HG03460 (cell line): ENCODE measurements at regions not wholly inside any gene's neighbourhood (a gene's known extent, or its start where the extent isn't known, plus 50 kb on each side); places are given as distances from the start of the nearest gene placed in this dataset.
"Not testable (repeated sequence)": the region's sequence is repeated elsewhere in the genome, so short reads cannot be mapped to it uniquely, and the experiment has no call there.

Source experiments
- ATAC-seq: cut with Tn5 transposase; IDR thresholded peaks from one replicate; pipeline ENCODE4 v1.9.1; 2021; ENCODE audit not compliant: unreplicated experiment

DNA sequence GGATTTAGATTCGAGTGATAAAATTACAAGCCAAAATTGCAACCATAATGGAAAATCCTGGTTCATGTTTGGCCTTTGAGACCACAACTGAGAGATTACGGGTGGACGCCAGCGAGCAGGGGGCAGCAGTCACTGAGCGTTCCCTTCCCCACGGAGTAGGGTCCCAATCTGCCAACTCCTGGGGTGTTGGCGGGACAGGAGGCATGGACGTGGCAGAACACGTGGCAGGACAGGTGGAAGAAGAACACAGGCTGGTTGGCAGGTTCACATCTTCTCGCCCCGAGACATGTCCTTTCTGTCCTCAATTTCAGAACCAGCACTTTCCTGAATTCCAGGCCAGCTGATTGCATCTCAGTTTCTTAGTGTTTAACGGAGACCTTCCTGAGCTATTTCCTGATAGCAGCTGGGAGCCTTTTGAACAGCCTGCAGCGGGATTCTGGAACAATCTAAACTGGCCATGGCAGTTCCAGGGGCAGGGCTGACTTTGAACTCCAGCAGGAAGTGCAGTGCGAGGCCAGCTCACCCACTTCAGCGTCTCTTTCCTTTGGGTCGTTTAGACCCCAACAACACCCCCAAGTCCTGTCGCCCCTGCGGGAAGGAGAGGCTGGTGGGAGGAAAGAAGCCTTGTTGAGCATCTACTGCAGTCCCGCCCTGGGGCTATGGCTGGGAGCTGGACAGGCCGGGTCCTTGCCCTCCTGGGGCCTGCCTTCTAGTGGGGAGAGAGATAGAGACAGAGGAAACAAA lies 159.1 kb upstream of the FOXF1 start:
- ATAC-seq: no peak

DNA sequence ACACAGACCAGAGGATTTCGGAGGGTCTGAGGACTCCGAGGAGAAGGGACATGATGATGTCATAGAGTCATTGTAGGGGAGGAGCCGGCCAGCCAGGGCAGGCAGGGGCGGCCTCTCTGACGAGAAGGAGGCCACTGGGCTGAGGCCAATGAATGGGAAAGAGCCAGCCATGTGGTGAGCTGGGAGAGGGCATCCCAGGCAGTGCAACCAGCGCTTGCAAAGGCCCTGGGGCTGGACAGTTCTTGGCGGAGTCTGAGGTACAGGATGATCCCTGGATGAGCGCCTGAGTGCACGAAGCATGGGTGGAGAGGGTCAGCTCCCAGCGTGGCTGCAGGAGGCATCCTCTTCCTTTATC lies 158.6 kb upstream of the FOXF1 start:
- ATAC-seq: not testable (repeated sequence)

- ATAC-seq: no peak
Observed at GRCh38 chr16:86353148-86353547, 157.2 kb upstream of the FOXF1 start.

GRCh38 chr16:86353948-86354347 lies 156.4 kb upstream of the FOXF1 start:
- no peak for ATAC-seq

DNA sequence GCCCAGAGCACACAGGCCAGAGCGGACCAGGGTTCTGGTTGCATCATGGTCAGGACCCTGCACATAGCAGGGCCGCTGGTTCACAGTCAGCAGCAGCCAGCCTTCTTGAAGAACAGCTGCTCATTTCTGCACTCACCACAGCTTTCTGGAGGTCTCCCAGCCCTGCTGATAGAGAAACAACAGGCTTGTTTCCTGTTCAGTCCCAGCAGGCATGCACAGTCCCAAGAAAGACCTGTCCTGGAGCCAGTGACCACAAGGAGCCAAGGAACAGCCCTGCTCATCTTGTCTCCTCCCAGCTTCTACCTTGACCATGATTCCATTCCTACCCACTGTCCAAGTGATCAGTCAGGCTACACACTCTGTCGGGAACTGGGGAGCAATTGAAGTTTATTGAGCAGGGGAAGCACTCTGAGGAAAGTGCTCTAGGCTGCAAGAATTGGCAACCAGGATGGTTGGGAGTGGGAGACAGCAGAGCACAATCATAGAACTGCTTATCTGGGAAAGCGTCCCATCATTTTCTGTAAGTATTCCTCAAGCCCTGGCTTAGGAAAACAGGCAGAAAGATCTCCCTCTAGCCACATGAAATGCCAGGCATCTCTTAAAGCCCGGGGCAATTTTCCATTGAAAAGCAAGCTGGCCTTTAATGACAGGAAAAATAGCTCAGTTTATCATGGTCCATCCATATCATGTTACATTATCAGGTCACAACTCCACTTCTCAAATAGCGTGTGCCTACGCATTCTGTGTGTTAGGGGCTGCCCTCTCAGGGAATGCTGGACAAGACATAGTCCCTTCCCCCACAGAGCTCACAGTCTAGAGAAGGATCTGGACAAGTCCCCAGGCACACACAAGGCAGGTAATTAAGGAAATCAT lies 155.4 kb upstream of the FOXF1 start:
- ATAC-seq: no peak

DNA sequence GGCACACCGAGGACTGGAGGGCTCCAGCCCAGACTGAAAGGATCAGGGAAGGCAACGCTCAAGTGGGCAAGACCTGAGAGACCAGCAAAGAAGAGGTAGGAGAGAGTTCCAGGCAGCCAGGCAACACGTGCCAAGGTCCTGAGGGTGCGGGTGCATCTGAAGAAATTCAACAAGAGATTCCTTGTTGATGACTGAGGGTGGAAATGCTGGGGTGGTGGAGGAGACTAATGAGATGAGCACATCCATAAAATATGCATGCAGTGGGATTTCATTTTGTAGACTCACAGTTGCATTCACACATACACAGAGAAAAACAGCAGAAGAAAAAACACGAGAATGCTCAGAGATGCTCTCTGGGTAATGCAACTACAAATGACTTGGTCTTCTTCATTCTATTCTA lies 154.8 kb upstream of the FOXF1 start:
- ATAC-seq: no peak

GRCh38 chr16:86355951-86356350 lies 154.4 kb upstream of the FOXF1 start:
- no peak for ATAC-seq

DNA sequence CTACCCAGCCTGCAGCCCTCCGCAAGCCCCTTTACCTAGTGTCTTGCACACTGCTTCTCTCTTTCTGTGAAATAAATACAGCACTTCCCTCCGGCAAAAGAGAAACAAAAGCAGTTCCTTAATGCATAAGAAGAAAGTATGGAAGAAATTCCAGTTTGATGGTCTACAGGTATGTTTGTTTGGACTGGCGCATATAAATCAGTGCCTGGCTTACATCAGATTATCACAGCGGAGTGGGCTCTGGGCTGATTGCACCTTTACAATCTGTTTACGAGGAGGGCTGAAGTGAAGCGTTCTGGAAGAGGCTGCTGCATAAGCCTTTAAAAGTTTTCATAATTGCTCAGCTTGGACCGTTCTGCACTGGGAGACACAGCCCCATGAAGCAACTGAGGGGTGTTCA lies 153.5 kb upstream of the FOXF1 start:
- ATAC-seq: no peak

GRCh38 chr16:86357303-86357702 lies 153.0 kb upstream of the FOXF1 start:
- no peak for ATAC-seq

DNA sequence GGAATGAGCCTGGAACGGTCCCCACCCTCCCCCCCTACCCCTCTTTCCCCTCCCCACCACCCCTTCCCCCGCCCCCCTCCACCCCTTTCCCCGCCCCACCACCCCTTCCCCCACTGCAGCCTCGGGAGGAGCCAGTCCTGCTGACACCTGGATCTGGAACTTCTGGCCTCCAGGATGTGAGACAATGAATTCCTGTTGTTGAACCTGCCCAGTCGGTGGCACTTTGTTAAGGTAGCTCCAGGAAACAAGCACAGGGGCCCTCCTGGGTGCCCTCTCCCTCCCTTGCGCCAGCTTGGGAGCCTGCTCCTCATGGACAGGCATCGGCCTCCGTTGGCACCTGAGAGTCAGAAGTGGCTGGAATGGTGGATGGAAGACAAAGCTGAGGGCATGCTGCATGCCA lies 152.4 kb upstream of the FOXF1 start:
- no peak for ATAC-seq

DNA sequence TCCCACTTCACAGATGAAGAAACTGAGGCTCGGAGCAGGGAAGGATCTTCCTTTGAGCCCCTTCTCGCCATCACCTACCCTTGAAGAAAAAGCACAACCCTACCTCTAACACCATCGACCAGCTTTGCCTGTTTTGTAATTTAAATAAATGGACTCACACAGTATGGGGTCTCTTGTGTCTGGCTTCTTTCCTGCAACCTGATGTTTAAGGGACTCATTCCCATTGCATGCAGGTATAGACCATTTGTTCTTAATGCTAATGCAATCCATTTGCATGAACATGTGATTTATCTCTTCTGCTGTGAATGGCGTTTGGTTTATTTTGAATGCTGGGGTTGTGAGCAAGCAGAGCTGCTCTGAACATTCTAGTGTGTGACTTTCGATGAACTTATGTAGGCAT lies 150.8 kb upstream of the FOXF1 start:
- ATAC-seq: no peak

GRCh38 chr16:86362155-86362849 lies 148.0 kb upstream of the FOXF1 start:
- no peak for ATAC-seq

DNA sequence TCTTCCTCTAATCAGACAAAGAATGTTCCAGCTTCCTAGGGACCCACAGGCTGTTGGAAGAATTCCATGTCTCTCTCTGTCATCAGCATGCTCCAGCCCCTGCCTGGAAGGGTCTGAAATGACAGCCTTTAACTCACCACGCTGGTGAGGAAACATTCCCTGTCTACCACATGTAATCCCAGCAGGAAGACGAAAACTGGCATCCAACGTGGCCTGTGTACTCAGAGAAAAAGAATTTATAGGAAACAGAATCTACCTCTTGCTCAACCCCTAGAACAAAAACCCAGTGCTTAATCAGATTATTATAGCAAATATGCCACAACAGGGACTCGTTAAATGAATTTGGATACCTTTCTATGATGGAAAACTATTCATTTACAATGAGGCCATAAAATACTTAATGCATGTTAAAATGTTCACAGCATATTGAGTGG lies 147.3 kb upstream of the FOXF1 start:
- ATAC-seq: no peak

- ATAC-seq: no peak
Observed at GRCh38 chr16:86363836-86364618, 146.3 kb upstream of the FOXF1 start.

- ATAC-seq: no peak
Observed at GRCh38 chr16:86364653-86365380, 145.5 kb upstream of the FOXF1 start.

- ATAC-seq: no peak
Observed at GRCh38 chr16:86365513-86366273, 144.6 kb upstream of the FOXF1 start.

GRCh38 chr16:86366481-86366880 lies 143.8 kb upstream of the FOXF1 start:
- ATAC-seq: no peak

DNA sequence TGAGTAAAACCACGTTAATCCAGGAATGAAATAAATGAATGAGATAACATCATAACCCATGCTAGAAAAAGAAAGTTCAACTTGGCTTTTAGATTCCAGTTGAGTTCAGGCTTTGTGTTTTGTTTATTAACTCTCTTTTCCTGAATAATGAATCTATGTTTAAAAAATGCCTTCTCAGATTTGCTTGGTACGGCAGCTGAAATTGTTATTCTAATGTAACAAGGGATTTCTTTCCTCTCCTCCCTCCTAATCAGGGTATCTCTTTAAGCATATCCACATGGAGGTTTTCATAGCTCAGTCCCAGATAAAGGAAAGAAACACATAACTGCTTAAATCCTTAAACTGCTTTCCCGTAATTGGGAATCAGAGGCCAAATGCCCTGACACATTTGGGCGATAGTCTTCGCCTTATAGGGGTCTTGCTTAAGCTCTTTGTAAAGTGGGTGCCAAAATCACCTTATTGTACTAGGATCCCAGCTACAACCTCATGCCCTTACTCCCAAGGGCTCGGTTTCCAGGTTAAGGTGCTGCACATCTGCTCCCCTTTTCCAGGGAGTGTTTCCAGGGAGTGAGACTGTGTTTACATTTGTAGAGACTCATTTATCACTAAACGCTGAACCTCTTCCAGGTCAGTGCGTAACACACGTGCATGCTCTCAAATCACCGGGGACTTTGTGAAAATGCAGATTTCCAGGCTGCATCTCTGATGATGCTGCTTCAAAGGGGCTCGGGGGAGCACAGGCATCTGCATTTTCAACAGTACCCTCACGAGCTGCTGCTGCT lies 142.8 kb upstream of the FOXF1 start:
- no peak for ATAC-seq

- ATAC-seq: no peak
Observed at GRCh38 chr16:86368261-86368660, 142.1 kb upstream of the FOXF1 start.
